ENCODE measurements at regions not wholly inside any gene's neighbourhood (a gene's known extent, or its start where the extent isn't known, plus 50 kb on each side); places are given as distances from the start of the nearest gene placed in this dataset.

DNA sequence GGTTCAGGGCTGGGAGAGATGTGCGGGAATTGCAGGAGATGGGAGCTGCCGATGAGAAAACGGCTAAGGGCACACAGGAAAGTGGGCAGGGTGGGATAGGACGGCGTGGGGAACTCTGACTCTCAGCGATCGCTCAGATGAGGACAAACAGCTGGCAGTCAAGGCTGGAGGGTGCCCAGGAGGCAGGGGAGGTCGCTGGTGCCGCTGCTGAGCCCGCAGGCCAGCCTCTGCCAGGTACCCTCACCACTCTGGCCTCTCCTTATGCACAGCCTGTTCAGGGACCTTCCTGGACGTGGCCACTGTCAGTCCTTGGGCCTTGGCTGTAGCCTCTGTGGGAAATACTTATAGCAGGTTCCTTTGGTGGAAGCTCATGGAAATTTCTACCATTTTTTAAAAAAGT, 308.6 kb downstream of the TEX29 start:
- Histone ChIP-seq H3K27ac (ENCODE audit: low read depth in 1 of 2, low read length in 2 of 2) (no peak overlapping the region), H3K27me3 (ENCODE audit: control insufficient read depth in 1 of 2, insufficient read depth in 2 of 2, low read length in 2 of 2) (no peaks in the 10 kb centered on the region), H3K4me3 (ENCODE audit: low read length) (no peak overlapping the region), H3K4me1 (ENCODE audit: insufficient read depth, low read length) (no peaks in the 10 kb centered on the region), H3K9me3 (ENCODE audit: control insufficient read depth in 1 of 2, insufficient read depth in 1 of 2, low read length in 2 of 2) (peaks cover 0 to 21% of the 10 kb centered on the region in 2 experiments), H3K36me3 (ENCODE audit: insufficient read depth, low read length) (no peaks in the 10 kb centered on the region)
- no peak for ATAC-seq (ENCODE audit: poor library complexity)
- no peak for DNase-seq
- intact Hi-C loops (cut with DNase I, micrococcal nuclease) = no loop called here
- TF ChIP-seq, protein P1, sequence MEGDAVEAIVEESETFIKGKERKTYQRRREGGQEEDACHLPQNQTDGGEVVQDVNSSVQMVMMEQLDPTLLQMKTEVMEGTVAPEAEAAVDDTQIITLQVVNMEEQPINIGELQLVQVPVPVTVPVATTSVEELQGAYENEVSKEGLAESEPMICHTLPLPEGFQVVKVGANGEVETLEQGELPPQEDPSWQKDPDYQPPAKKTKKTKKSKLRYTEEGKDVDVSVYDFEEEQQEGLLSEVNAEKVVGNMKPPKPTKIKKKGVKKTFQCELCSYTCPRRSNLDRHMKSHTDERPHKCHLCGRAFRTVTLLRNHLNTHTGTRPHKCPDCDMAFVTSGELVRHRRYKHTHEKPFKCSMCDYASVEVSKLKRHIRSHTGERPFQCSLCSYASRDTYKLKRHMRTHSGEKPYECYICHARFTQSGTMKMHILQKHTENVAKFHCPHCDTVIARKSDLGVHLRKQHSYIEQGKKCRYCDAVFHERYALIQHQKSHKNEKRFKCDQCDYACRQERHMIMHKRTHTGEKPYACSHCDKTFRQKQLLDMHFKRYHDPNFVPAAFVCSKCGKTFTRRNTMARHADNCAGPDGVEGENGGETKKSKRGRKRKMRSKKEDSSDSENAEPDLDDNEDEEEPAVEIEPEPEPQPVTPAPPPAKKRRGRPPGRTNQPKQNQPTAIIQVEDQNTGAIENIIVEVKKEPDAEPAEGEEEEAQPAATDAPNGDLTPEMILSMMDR (IDR thresholded peaks at IDR 0.05) = no peak
- Mint-ChIP-seq H3K4me1 (ENCODE audit: low read depth) (no peaks in the 10 kb centered on the region), H3K9me3 (no peaks in the 10 kb centered on the region), H3K27ac (no peak overlapping the region), H3K4me3 (no peak overlapping the region), H3K27me3 (no peaks in the 10 kb centered on the region), H3K36me3 (ENCODE audit: low read depth) (no peaks in the 10 kb centered on the region)
- POLR2A ChIA-PET = no interaction called here
- CTCF ChIA-PET = no interaction called here

GRCh38 chr13:111629457-111629856, 309.0 kb downstream of the TEX29 start:
- CTCF ChIA-PET = no interaction called here
- H3K4me3 Mint-ChIP-seq = no peak overlapping the region
- no peak for ATAC-seq (ENCODE audit: poor library complexity)

DNA sequence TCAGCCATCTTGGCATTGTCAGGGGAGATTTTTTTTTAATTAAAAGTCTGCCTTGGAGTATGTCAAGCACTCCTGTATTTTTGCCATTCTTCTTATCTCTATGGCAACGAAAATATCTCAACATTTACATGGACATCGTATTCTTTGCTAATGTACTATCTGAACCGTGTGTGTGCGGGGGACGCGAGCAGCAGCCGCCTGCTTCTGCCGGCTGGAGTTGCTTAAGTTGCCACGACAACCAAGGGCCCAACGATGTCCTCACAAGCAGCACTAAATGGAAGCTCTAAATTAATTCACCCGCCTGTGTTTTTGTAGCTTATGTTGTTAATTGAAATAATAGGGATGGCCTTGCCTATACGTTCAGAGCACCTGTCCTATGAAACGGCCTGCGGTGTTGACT, 309.5 kb downstream of the TEX29 start:
- ATAC-seq (ENCODE audit: poor library complexity) = no peak
- no peak overlapping the region for H3K4me3 Mint-ChIP-seq
- no peaks in the 10 kb centered on the region for H3K27me3 Mint-ChIP-seq
- H3K36me3 Mint-ChIP-seq (ENCODE audit: low read depth) = no peaks in the 10 kb centered on the region
- Histone ChIP-seq H3K9me3 (ENCODE audit: control insufficient read depth in 1 of 2, insufficient read depth in 1 of 2, low read length in 2 of 2) (peaks cover 0 to 21% of the 10 kb centered on the region in 2 experiments), H3K36me3 (ENCODE audit: insufficient read depth, low read length) (no peaks in the 10 kb centered on the region), H3K4me3 (ENCODE audit: low read length) (no peak overlapping the region), H3K4me1 (ENCODE audit: insufficient read depth, low read length) (no peaks in the 10 kb centered on the region), H3K27me3 (ENCODE audit: control insufficient read depth in 1 of 2, insufficient read depth in 2 of 2, low read length in 2 of 2) (no peaks in the 10 kb centered on the region), H3K27ac (ENCODE audit: low read depth in 1 of 2, low read length in 2 of 2) (no peak overlapping the region)
- DNase-seq = no peak
- no peaks in the 10 kb centered on the region for H3K4me1 Mint-ChIP-seq (ENCODE audit: low read depth)
- ChIA-PET CTCF (no interaction called here), POLR2A (no interaction called here)
- TF ChIP-seq, protein P1 (IDR thresholded peaks at IDR 0.05) = no peak
- intact Hi-C loops (cut with DNase I, micrococcal nuclease) = no loop called here
- no peak overlapping the region for H3K27ac Mint-ChIP-seq
- H3K9me3 Mint-ChIP-seq = no peaks in the 10 kb centered on the region

More at GRCh38 chr13:111629457-111629856, 309.0 kb downstream of the TEX29 start:
- Histone ChIP-seq H3K4me3 (ENCODE audit: low read length) (no peak overlapping the region), H3K4me1 (ENCODE audit: insufficient read depth, low read length) (no peaks in the 10 kb centered on the region), H3K27ac (ENCODE audit: low read depth in 1 of 2, low read length in 2 of 2) (no peak overlapping the region), H3K36me3 (ENCODE audit: insufficient read depth, low read length) (no peaks in the 10 kb centered on the region), H3K27me3 (ENCODE audit: control insufficient read depth in 1 of 2, insufficient read depth in 2 of 2, low read length in 2 of 2) (no peaks in the 10 kb centered on the region), H3K9me3 (ENCODE audit: control insufficient read depth in 1 of 2, insufficient read depth in 1 of 2, low read length in 2 of 2) (peaks cover 0 to 21% of the 10 kb centered on the region in 2 experiments)
- intact Hi-C loops (cut with DNase I, micrococcal nuclease) = no loop called here
- Mint-ChIP-seq H3K36me3 (ENCODE audit: low read depth) (no peaks in the 10 kb centered on the region), H3K4me1 (ENCODE audit: low read depth) (no peaks in the 10 kb centered on the region), H3K27ac (no peak overlapping the region), H3K9me3 (no peaks in the 10 kb centered on the region), H3K27me3 (no peaks in the 10 kb centered on the region)
- POLR2A ChIA-PET = no interaction called here
- TF ChIP-seq, protein P1 (IDR thresholded peaks at IDR 0.05) = no peak
- DNase-seq = no peak

All from CD4-positive, alpha-beta T cell (primary cell).